GM23338 (cell line): ENCODE measurements at regions not wholly inside any gene's neighbourhood (a gene's known extent, or its start where the extent isn't known, plus 50 kb on each side); places are given as distances from the start of the nearest gene placed in this dataset.

Experiments
- CREB1 ChIP-seq: fragments of 250-450 bp; sonication (Bioruptor Pico); IDR thresholded peaks from 2 replicates; pipeline ENCODE4 v1.5.0; 2020; ENCODE audit warnings: low read depth, mild to moderate bottlenecking, moderate library complexity
- EZH2 ChIP-seq: fragments of 200-600 bp; sonication (generic); IDR thresholded peaks from one replicate; pipeline ENCODE4 v1.8.0; 2017; ENCODE audit warnings: antibody characterized with exemption, mild to moderate bottlenecking, low read depth; ENCODE audit not compliant: unreplicated experiment
- EZH2phosphoT487 ChIP-seq: fragments of 200-600 bp; sonication (generic); IDR thresholded peaks from one replicate; pipeline ENCODE4 v1.8.1; 2018; ENCODE audit warnings: antibody characterized with exemption; ENCODE audit not compliant: unreplicated experiment
- JUNB ChIP-seq: IDR thresholded peaks from one replicate; pipeline ENCODE4 v1.6.1; 2016; ENCODE audit warnings: antibody characterized with exemption; ENCODE audit not compliant: unreplicated experiment
- NANOG ChIP-seq: IDR thresholded peaks from 2 replicates; pipeline ENCODE4 v1.6.1; 2016; ENCODE audit warnings: antibody characterized with exemption, borderline replicate concordance
- POLR2AphosphoS5 ChIP-seq: IDR thresholded peaks from 2 replicates; pipeline ENCODE4 v1.6.1; 2016; ENCODE audit warnings: antibody characterized with exemption, low read depth
- STAT1 ChIP-seq: IDR thresholded peaks from one replicate; pipeline ENCODE4 v1.6.1; 2016; ENCODE audit warnings: antibody characterized with exemption; ENCODE audit not compliant: unreplicated experiment
- ZNF114 ChIP-seq: fragments of 250-450 bp; sonication (Bioruptor Pico); IDR thresholded peaks from 2 replicates; pipeline ENCODE4 v1.5.0; 2020; ENCODE audit warnings: mild to moderate bottlenecking, moderate library complexity
- ZNF331 ChIP-seq: fragments of 250-450 bp; sonication (Bioruptor Pico); IDR thresholded peaks from 2 replicates; pipeline ENCODE4 v1.5.0; 2020; ENCODE audit warnings: low read depth, mild to moderate bottlenecking, moderate library complexity
- TF ChIP-seq, protein P1 (sequence below), 2 experiments: fragments of 200-600 bp in 1 of 2; sonication (generic) in 1 of 2; conservative IDR thresholded peaks; 2 replicates each; pipeline versions ENCODE4 v1.5.1 to v1.6.1; 2016 to 2017; ENCODE audit warnings: antibody characterized with exemption in 2 of 2, low read depth in 2 of 2, mild to moderate bottlenecking in 2 of 2, moderate library complexity in 1 of 2
- TF ChIP-seq, protein P2 (sequence below): IDR thresholded peaks from one replicate; pipeline ENCODE4 v1.6.1; 2018; ENCODE audit warnings: antibody characterized with exemption; ENCODE audit not compliant: unreplicated experiment
- TF ChIP-seq, protein P3 (sequence below): IDR thresholded peaks from 2 replicates; pipeline ENCODE4 v1.6.1; 2016; ENCODE audit warnings: antibody characterized with exemption

DNA sequence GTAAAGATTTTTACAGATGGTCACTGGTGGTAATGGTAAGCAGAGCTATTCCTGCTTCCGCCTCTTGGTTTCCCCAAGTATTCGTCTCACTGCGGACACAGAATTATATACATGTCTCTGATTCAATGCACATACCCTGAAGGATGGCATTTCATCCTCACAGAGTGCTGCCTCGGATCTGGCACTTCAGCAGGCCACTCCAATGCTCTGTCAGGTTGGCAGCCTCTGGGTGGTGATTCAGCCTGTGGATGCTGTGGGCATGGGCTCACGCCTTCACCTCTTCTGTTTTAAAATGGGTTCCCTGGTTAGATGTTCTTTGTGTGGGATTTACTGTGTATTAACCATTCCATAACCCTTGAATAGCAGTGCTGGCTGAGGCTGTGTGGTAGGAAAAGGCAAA lies 182.6 kb upstream of the ZNF608 start:
- TF ChIP-seq EZH2 (no peak), POLR2AphosphoS5 (no peak), NANOG (no peak), CREB1 (no peak), STAT1 (no peak), EZH2phosphoT487 (no peak), ZNF114 (CRISPR knock-in tag) (no peak), JUNB (no peak), ZNF331 (CRISPR knock-in tag) (no peak)
- TF ChIP-seq, protein P1, sequence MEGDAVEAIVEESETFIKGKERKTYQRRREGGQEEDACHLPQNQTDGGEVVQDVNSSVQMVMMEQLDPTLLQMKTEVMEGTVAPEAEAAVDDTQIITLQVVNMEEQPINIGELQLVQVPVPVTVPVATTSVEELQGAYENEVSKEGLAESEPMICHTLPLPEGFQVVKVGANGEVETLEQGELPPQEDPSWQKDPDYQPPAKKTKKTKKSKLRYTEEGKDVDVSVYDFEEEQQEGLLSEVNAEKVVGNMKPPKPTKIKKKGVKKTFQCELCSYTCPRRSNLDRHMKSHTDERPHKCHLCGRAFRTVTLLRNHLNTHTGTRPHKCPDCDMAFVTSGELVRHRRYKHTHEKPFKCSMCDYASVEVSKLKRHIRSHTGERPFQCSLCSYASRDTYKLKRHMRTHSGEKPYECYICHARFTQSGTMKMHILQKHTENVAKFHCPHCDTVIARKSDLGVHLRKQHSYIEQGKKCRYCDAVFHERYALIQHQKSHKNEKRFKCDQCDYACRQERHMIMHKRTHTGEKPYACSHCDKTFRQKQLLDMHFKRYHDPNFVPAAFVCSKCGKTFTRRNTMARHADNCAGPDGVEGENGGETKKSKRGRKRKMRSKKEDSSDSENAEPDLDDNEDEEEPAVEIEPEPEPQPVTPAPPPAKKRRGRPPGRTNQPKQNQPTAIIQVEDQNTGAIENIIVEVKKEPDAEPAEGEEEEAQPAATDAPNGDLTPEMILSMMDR (conservative IDR thresholded peaks at IDR 0.05; ENCODE audit: low read depth in 2 of 2), result no peak
- TF ChIP-seq, protein P2, sequence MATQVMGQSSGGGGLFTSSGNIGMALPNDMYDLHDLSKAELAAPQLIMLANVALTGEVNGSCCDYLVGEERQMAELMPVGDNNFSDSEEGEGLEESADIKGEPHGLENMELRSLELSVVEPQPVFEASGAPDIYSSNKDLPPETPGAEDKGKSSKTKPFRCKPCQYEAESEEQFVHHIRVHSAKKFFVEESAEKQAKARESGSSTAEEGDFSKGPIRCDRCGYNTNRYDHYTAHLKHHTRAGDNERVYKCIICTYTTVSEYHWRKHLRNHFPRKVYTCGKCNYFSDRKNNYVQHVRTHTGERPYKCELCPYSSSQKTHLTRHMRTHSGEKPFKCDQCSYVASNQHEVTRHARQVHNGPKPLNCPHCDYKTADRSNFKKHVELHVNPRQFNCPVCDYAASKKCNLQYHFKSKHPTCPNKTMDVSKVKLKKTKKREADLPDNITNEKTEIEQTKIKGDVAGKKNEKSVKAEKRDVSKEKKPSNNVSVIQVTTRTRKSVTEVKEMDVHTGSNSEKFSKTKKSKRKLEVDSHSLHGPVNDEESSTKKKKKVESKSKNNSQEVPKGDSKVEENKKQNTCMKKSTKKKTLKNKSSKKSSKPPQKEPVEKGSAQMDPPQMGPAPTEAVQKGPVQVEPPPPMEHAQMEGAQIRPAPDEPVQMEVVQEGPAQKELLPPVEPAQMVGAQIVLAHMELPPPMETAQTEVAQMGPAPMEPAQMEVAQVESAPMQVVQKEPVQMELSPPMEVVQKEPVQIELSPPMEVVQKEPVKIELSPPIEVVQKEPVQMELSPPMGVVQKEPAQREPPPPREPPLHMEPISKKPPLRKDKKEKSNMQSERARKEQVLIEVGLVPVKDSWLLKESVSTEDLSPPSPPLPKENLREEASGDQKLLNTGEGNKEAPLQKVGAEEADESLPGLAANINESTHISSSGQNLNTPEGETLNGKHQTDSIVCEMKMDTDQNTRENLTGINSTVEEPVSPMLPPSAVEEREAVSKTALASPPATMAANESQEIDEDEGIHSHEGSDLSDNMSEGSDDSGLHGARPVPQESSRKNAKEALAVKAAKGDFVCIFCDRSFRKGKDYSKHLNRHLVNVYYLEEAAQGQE, result no peak
- TF ChIP-seq, protein P3, sequence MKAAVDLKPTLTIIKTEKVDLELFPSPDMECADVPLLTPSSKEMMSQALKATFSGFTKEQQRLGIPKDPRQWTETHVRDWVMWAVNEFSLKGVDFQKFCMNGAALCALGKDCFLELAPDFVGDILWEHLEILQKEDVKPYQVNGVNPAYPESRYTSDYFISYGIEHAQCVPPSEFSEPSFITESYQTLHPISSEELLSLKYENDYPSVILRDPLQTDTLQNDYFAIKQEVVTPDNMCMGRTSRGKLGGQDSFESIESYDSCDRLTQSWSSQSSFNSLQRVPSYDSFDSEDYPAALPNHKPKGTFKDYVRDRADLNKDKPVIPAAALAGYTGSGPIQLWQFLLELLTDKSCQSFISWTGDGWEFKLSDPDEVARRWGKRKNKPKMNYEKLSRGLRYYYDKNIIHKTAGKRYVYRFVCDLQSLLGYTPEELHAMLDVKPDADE, result no peak
